ENCODE measurements at regions not wholly inside any gene's neighbourhood (a gene's known extent, or its start where the extent isn't known, plus 50 kb on each side); places are given as distances from the start of the nearest gene placed in this dataset.

DNA sequence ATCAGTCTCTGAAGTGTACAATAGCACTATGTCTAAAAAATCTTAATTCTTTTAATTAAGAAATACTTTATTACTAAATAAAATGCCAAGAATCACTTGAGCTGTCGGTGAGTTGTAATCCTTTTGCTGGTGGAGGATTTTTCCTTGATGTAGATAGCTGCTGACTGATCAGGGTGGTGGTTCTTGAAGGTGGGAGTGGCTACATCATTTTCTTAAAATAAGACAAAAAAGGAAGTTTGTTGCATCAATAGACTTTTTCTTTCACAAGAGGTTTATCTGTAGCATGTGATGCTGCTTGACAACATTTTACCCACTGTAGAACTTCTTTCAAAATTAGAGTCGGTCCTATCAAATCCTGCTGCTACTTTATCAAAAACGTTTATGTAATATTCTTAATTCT, 68.8 kb upstream of the ZC4H2 start:
- H3K27me3 ChIP-seq, result no peaks in the 10 kb centered on the region
- TF ChIP-seq, protein P1, sequence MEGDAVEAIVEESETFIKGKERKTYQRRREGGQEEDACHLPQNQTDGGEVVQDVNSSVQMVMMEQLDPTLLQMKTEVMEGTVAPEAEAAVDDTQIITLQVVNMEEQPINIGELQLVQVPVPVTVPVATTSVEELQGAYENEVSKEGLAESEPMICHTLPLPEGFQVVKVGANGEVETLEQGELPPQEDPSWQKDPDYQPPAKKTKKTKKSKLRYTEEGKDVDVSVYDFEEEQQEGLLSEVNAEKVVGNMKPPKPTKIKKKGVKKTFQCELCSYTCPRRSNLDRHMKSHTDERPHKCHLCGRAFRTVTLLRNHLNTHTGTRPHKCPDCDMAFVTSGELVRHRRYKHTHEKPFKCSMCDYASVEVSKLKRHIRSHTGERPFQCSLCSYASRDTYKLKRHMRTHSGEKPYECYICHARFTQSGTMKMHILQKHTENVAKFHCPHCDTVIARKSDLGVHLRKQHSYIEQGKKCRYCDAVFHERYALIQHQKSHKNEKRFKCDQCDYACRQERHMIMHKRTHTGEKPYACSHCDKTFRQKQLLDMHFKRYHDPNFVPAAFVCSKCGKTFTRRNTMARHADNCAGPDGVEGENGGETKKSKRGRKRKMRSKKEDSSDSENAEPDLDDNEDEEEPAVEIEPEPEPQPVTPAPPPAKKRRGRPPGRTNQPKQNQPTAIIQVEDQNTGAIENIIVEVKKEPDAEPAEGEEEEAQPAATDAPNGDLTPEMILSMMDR (IDR thresholded peaks at IDR 0.05 in 4 of 5, conservative IDR thresholded peaks at IDR 0.05 in 1 of 5), result no peak
- TF ChIP-seq POLR2A (IDR thresholded peaks at IDR 0.05), result no peak
- ATAC-seq, result no peak

DNA sequence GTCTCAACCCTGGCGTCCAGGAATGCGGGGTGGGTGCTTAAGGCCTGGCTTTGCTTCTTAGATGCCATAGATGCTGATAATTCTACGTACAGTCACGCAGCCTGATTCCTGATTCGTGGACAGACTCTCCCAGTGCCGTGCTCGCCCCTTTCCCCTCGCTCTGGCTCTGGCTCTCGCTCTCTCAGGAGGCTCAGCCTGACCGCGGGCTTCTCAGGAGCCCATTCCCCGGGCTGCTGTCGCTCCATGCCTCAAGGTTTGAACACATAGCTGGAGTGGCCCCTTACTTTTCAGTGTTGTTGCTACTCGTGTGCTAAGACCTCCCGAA, 59.2 kb upstream of the ZC4H2 start:
- Histone ChIP-seq H3K4me3 (peak overlapping the region; percentile 36 to 53 (median 36)), H3K9me3 (no peaks in the 10 kb centered on the region), H3K4me1 (no peaks in the 10 kb centered on the region), H3K27ac (peak overlapping the region in 1 of 4 donors; percentile 20), H3K36me3 (no peaks in the 10 kb centered on the region), H3K27me3 (peaks cover 0 to 7% (median 7%) of the 10 kb centered on the region in 3 donors)
- TF ChIP-seq, protein P1 (IDR thresholded peaks at IDR 0.05 in 4 of 5, conservative IDR thresholded peaks at IDR 0.05 in 1 of 5), result no peak
- no peak for TF ChIP-seq POLR2A (IDR thresholded peaks at IDR 0.05)
- intact Hi-C loops (cut with DNase I; ENCODE audit: low total_unique reads), result no loop called here
- in situ Hi-C loops (cut with MboI; ENCODE audit: low sequenced_read_pairs in 4 of 4), result no loop called here
- DNase-seq (no peak), ATAC-seq (no peak)

More for the DNA sequence above, 68.8 kb upstream of the ZC4H2 start:
- H3K9me3 ChIP-seq, result no peaks in the 10 kb centered on the region
- DNase-seq, result no peak
- no peaks in the 10 kb centered on the region for H3K36me3 ChIP-seq
- in situ Hi-C loops (cut with MboI; ENCODE audit: low sequenced_read_pairs in 4 of 4) (no loop called here), intact Hi-C loops (cut with DNase I; ENCODE audit: low total_unique reads) (no loop called here)
- no peak overlapping the region for H3K4me3 ChIP-seq
- H3K27ac ChIP-seq, result no peak overlapping the region
- no peaks in the 10 kb centered on the region for H3K4me1 ChIP-seq

DNA sequence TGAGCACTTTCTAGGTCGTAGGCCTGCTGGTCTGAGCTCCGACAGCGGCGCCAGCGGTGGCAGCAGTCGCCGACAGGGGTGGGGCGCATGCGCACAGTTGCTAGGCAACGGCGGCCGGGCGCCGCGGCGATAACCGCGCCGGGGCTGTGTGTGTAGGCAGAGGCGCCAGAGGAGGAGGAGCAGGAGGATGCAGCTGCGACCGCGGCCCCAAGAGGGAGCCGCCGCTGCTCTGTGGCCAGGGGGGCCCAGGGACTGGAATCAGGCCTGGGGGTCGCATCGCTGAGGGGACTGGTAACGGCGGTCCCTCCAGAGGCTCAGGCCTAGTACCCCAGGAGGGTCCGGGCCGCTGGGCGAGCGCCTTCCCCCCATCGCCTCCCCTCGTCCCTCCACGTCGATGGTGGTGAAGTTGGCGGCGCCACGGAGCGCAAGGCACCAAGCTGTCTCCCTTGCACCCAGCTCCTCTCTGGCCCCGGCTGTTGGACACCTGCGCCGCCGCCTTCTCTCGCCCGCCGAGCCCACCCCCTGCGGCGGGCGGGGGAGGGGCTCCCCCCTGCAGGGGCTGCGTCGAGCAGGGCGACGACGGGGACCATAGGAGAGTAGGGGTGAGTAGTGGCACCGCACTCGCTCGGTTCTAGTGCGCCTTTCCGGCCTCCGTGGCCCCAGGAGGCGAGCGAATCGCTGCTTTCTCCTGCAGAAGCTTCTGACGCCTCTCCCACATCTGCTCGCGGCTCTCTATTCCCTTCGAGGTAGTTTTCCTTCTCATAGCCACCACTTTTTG, 58.6 kb upstream of the ZC4H2 start, which contains the start of gene ZC3H12B:
Gene ZC3H12B (plus strand): TSS at position 159 of the 778 bp plus-strand sequence.
- Histone ChIP-seq H3K9me3 (no peaks in the 10 kb centered on the region), H3K27ac (peak within 1 kb of the TSS; percentile 20 to 47 (median 26)), H3K4me3 (peak within 1 kb of the TSS; percentile 36 to 53 (median 36)), H3K36me3 (no peaks in the 10 kb centered on the region), H3K27me3 (peaks cover 0 to 7% (median 7%) of the 10 kb centered on the region in 3 donors), H3K4me1 (no peaks in the 10 kb centered on the region)
- peak; percentile 11 to 16 for DNase-seq
- no peak for ATAC-seq
- in situ Hi-C loops (cut with MboI; ENCODE audit: low sequenced_read_pairs in 4 of 4), result no loop called here
- intact Hi-C loops (cut with DNase I; ENCODE audit: low total_unique reads), result no loop called here
- TF ChIP-seq, protein P1 (IDR thresholded peaks at IDR 0.05 in 4 of 5, conservative IDR thresholded peaks at IDR 0.05 in 1 of 5), result peak in 1 of 5 experiments; percentile 18
- no peak for TF ChIP-seq POLR2A (IDR thresholded peaks at IDR 0.05)

DNA sequence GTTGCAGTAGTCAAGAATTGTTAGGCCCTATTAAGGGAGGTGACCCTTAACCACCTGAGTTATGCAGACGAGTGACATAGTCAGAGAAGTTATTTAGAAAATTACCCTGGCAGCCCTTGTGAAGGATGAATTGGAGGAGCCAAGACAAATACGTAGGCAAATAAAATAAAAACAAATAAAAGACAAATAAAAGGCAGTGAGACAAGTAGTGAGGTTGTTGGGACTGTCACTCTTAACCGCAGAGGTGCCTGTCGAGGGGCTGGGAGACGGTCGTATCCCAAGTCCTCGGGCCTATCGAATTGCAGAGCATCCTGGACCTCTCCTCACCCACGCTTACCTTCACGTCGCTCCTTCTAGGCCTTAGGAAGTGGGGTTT, 58.0 kb upstream of the ZC4H2 start:
- TF ChIP-seq, protein P1 (IDR thresholded peaks at IDR 0.05 in 4 of 5, conservative IDR thresholded peaks at IDR 0.05 in 1 of 5), result no peak
- no peak for TF ChIP-seq POLR2A (IDR thresholded peaks at IDR 0.05)
- Histone ChIP-seq H3K9me3 (no peaks in the 10 kb centered on the region), H3K4me3 (peak overlapping the region; percentile 36 to 53 (median 36)), H3K27ac (no peak overlapping the region), H3K27me3 (peaks cover 0 to 7% (median 7%) of the 10 kb centered on the region in 3 donors), H3K4me1 (no peaks in the 10 kb centered on the region), H3K36me3 (no peaks in the 10 kb centered on the region)
- in situ Hi-C loops (cut with MboI; ENCODE audit: low sequenced_read_pairs in 4 of 4) (no loop called here), intact Hi-C loops (cut with DNase I; ENCODE audit: low total_unique reads) (no loop called here)
- DNase-seq (no peak), ATAC-seq (no peak)

All from gastrocnemius medialis (tissue), 4 donors.